CD14-positive monocyte (primary cell): ENCODE measurements at regions not wholly inside any gene's neighbourhood (a gene's known extent, or its start where the extent isn't known, plus 50 kb on each side); places are given as distances from the start of the nearest gene placed in this dataset.

ENCODE experiments used
- DNase-seq, 3 donors: peaks; one replicate each; pipeline ENCODE4 v3.0.0-alpha.2; 2011 to 2022
- H2AFZ ChIP-seq: 2 replicates; pipeline ENCODE4 v1.6.0; 2012; ENCODE audit warnings: mild to moderate bottlenecking, low read depth, low read length, inconsistent platforms; ENCODE audit not compliant: insufficient read depth, poor library complexity, severe bottlenecking
- H3K27ac ChIP-seq, 2 donors: 1 replicate in 1 of 2; 2 replicates in 1 of 2; pipeline ENCODE4 v1.5.1; 2012 to 2013; ENCODE audit warnings: low read length in 2 of 2, control low read depth in 1 of 2, inconsistent platforms in 1 of 2, low read depth in 1 of 2, mild to moderate bottlenecking in 1 of 2
- H3K27me3 ChIP-seq, 2 donors: one replicate each; pipeline versions ENCODE4 v1.6.0 to v1.6.1; 2011 to 2013; ENCODE audit warnings: low read length in 2 of 2; ENCODE audit not compliant: control insufficient read depth in 2 of 2, insufficient read depth in 2 of 2
- H3K36me3 ChIP-seq, 2 donors: replicated peaks in 1 of 2; 1 replicate in 1 of 2; 2 replicates in 1 of 2; pipeline versions ENCODE4 v1.5.1 to v1.6.1; 2012 to 2013; ENCODE audit warnings: low read length in 2 of 2, control low read depth in 1 of 2, inconsistent platforms in 1 of 2, mild to moderate bottlenecking in 1 of 2; ENCODE audit not compliant: insufficient read depth in 2 of 2, control insufficient read depth in 1 of 2
- H3K4me1 ChIP-seq, 2 donors: 1 replicate in 1 of 2; 2 replicates in 1 of 2; pipeline versions ENCODE4 v1.5.1 to v1.6.1; 2012 to 2013; ENCODE audit warnings: low read length in 2 of 2, control low read depth in 1 of 2, inconsistent platforms in 1 of 2, mild to moderate bottlenecking in 1 of 2, moderate library complexity in 1 of 2; ENCODE audit not compliant: insufficient read depth in 2 of 2, control insufficient read depth in 1 of 2
- H3K4me2 ChIP-seq: replicated peaks from 2 replicates; pipeline ENCODE3; 2012; ENCODE audit warnings: low read length, moderate library complexity, mild to moderate bottlenecking; ENCODE audit not compliant: poor library complexity, severe bottlenecking; ENCODE audit errors: extremely low read depth
- H3K4me3 ChIP-seq, 3 experiments: fragments of 200-600 bp in 1 of 3; sonication (generic) in 1 of 3; replicated peaks in 1 of 3; 1 replicate in 2 of 3; 2 replicates in 1 of 3; pipeline ENCODE4 v1.5.1; 2011 to 2013; ENCODE audit warnings: low read length in 3 of 3, mild to moderate bottlenecking in 3 of 3, control low read depth in 2 of 3, low read depth in 2 of 3, inconsistent platforms in 1 of 3, moderate library complexity in 1 of 3
- H3K79me2 ChIP-seq: 2 replicates; pipeline ENCODE4 v1.6.0; 2012; ENCODE audit warnings: mild to moderate bottlenecking, control low read depth, inconsistent platforms, low read length, moderate library complexity; ENCODE audit not compliant: insufficient read depth
- H3K9ac ChIP-seq: 2 replicates; pipeline ENCODE4 v1.6.0; 2017; ENCODE audit warnings: low read length, mild to moderate bottlenecking; ENCODE audit not compliant: insufficient read depth, poor library complexity, severe bottlenecking
- H3K9me3 ChIP-seq, 2 donors: replicated peaks in 1 of 2; 1 replicate in 1 of 2; 2 replicates in 1 of 2; pipeline versions ENCODE4 v1.5.1 to v1.6.1; 2012 to 2013; ENCODE audit warnings: low read length in 2 of 2, control low read depth in 1 of 2; ENCODE audit not compliant: control insufficient read depth in 1 of 2, insufficient read depth in 1 of 2
- H4K20me1 ChIP-seq: 2 replicates; pipeline ENCODE4 v1.6.0; 2012; ENCODE audit warnings: mild to moderate bottlenecking, low read length, control low read depth, moderate library complexity; ENCODE audit not compliant: insufficient read depth
- H3K27ac Mint-ChIP-seq, 7 donors: one replicate each; pipeline ENCODE4 v1.8.0; 2020; ENCODE audit warnings: mild to moderate bottlenecking in 7 of 7, mixed read lengths in 7 of 7, moderate library complexity in 6 of 7, inconsistent platforms in 2 of 7
- H3K27me3 Mint-ChIP-seq, 3 donors: one replicate each; pipeline ENCODE4 v1.8.0; 2021 to 2022; ENCODE audit warnings: low read depth in 3 of 3, mild to moderate bottlenecking in 3 of 3, mixed read lengths in 3 of 3, moderate library complexity in 3 of 3, inconsistent platforms in 1 of 3
- H3K36me3 Mint-ChIP-seq, 2 donors: one replicate each; pipeline ENCODE4 v1.8.0; 2020; ENCODE audit warnings: mixed read lengths in 2 of 2, inconsistent platforms in 1 of 2, mild to moderate bottlenecking in 1 of 2
- H3K4me1 Mint-ChIP-seq: one replicate; pipeline ENCODE4 v1.8.0; 2020; ENCODE audit warnings: mild to moderate bottlenecking, mixed read lengths
- H3K4me3 Mint-ChIP-seq, 2 donors: one replicate each; pipeline ENCODE4 v1.8.0; 2020; ENCODE audit warnings: mild to moderate bottlenecking in 2 of 2, mixed read lengths in 2 of 2, moderate library complexity in 1 of 2
- H3K9me3 Mint-ChIP-seq, 7 donors: one replicate each; pipeline ENCODE4 v1.8.0; 2020 to 2022; ENCODE audit warnings: mixed read lengths in 7 of 7, mild to moderate bottlenecking in 6 of 7, moderate library complexity in 6 of 7, inconsistent platforms in 2 of 7
- WGBS: methylation state at CpG from one replicate; pipeline ENCODE4 v1.1.5; 2013; ENCODE audit warnings: missing lambda C conversion rate; ENCODE audit not compliant: insufficient coverage; 5-methylcytosine and 5-hydroxymethylcytosine counted together
- intact Hi-C, 2 donors: fragments of 100-400 bp; cut with micrococcal nuclease; formaldehyde crosslinking; loops; one replicate each; pipeline versions ENCODE4 v1.15.0 to v1.15.1; 2023
- TF ChIP-seq, protein P1 (sequence below): fragments of 200-600 bp; IDR thresholded peaks from one replicate; pipeline ENCODE4 v1.8.0; 2022; ENCODE audit warnings: antibody characterized with exemption, mild to moderate bottlenecking

DNA sequence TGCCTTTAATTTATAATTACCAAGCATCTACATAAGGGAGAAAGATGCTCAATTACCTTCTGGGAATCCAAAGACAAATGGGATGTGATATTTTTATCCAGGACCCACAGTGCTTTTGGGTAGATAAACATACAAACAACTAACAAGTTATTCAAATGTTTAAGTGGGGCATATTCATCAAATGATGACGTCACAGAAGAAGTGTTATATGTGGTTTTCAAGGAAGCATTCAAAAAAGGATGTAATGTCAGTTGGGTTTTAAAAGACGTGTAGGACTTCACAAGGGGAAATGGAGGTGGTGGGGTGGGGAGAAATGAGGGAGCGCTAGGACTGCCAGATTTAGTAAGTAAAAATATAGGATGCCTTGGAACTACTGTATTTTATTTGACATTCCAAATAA is 915.9 kb downstream of the KCNA4 start:
- Mint-ChIP-seq H3K4me1 (no peaks in the 10 kb centered on the region), H3K36me3 (no peaks in the 10 kb centered on the region), H3K27ac (no peak overlapping the region), H3K4me3 (no peak overlapping the region), H3K9me3 (peaks cover 3 to 18% (median 8%) of the 10 kb centered on the region in 7 donors), H3K27me3 (no peaks in the 10 kb centered on the region)
- intact Hi-C loops, result no loop called here
- H3K4me3 ChIP-seq, result no peak overlapping the region
- H3K79me2 ChIP-seq, result no peaks in the 10 kb centered on the region
- H3K36me3 ChIP-seq, result no peaks in the 10 kb centered on the region
- no peak overlapping the region for H3K4me2 ChIP-seq
- H3K27me3 ChIP-seq, result no peaks in the 10 kb centered on the region
- no peak for DNase-seq
- H3K9ac ChIP-seq, result no peak overlapping the region
- 54% methylated on average over 2 of the region's 3 CpGs for WGBS
- TF ChIP-seq, protein P1, sequence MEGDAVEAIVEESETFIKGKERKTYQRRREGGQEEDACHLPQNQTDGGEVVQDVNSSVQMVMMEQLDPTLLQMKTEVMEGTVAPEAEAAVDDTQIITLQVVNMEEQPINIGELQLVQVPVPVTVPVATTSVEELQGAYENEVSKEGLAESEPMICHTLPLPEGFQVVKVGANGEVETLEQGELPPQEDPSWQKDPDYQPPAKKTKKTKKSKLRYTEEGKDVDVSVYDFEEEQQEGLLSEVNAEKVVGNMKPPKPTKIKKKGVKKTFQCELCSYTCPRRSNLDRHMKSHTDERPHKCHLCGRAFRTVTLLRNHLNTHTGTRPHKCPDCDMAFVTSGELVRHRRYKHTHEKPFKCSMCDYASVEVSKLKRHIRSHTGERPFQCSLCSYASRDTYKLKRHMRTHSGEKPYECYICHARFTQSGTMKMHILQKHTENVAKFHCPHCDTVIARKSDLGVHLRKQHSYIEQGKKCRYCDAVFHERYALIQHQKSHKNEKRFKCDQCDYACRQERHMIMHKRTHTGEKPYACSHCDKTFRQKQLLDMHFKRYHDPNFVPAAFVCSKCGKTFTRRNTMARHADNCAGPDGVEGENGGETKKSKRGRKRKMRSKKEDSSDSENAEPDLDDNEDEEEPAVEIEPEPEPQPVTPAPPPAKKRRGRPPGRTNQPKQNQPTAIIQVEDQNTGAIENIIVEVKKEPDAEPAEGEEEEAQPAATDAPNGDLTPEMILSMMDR, result no peak
- no peaks in the 10 kb centered on the region for H3K4me1 ChIP-seq
- no peaks in the 10 kb centered on the region for H4K20me1 ChIP-seq
- H2AFZ ChIP-seq, result no peak overlapping the region
- H3K9me3 ChIP-seq, result peaks cover 5 to 8% of the 10 kb centered on the region in 2 donors
- no peak overlapping the region for H3K27ac ChIP-seq

DNA sequence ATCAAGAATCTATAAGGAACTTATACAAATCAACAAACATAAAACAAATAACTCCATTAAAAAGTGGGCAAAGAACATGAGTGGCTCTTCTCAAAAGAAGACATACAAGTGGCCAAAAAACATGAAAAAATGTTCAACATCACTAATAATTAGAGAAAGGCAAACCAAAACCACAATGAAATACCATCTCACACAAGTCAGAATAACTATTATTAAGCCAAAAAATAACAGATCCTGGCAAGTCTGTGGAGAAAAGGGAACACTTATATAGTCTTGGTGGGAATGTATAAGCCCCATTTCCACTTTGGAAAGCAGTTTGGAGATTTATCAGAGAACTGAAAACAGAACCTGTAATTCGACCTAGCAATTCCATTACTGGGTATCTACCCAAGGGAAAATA is 921.0 kb downstream of the KCNA4 start:
- Mint-ChIP-seq H3K4me3 (no peak overlapping the region), H3K27me3 (no peaks in the 10 kb centered on the region), H3K27ac (no peak overlapping the region), H3K36me3 (no peaks in the 10 kb centered on the region), H3K9me3 (peaks cover 0 to 6% (median 4%) of the 10 kb centered on the region in 7 donors), H3K4me1 (no peaks in the 10 kb centered on the region)
- H4K20me1 ChIP-seq, result no peaks in the 10 kb centered on the region
- H3K27me3 ChIP-seq, result no peaks in the 10 kb centered on the region
- H2AFZ ChIP-seq, result no peak overlapping the region
- no peak overlapping the region for H3K4me3 ChIP-seq
- no peaks in the 10 kb centered on the region for H3K79me2 ChIP-seq
- H3K9me3 ChIP-seq, result peaks cover 0 to 4% of the 10 kb centered on the region in 2 donors
- H3K36me3 ChIP-seq, result no peaks in the 10 kb centered on the region
- no CpG with 5 or more reads among the region's 1 CpG for WGBS
- H3K4me2 ChIP-seq, result no peak overlapping the region
- TF ChIP-seq, protein P1, result no peak
- intact Hi-C loops, result no loop called here
- no peak overlapping the region for H3K27ac ChIP-seq
- H3K9ac ChIP-seq, result no peak overlapping the region
- DNase-seq, result no peak
- H3K4me1 ChIP-seq, result no peaks in the 10 kb centered on the region
